SU-DHL-6 (cell line): ENCODE measurements at regions not wholly inside any gene's neighbourhood (a gene's known extent, or its start where the extent isn't known, plus 50 kb on each side); places are given as distances from the start of the nearest gene placed in this dataset.

Experiments
- H2AFZ ChIP-seq: fragments of 200-600 bp; sonication (generic); 2 replicates; pipeline ENCODE4 v1.6.1; 2014; ENCODE audit warnings: low read depth, mild to moderate bottlenecking, moderate library complexity, mixed read lengths, antibody characterized with exemption, low read length; ENCODE audit not compliant: severe bottlenecking
- H3F3A ChIP-seq: fragments of 200-600 bp; shearing (Covaris generic); 2 replicates; pipeline ENCODE4 v1.6.0; 2016; ENCODE audit warnings: antibody characterized with exemption, mild to moderate bottlenecking; ENCODE audit not compliant: insufficient read depth
- H3K27ac ChIP-seq: fragments of 200-600 bp; sonication (generic); 2 replicates; pipeline ENCODE4 v1.5.1; 2016; ENCODE audit warnings: low read depth, mild to moderate bottlenecking, low read length, moderate library complexity, mixed read lengths
- H3K27me3 ChIP-seq: fragments of 200-600 bp; sonication (generic), shearing (Covaris generic); 2 replicates; pipeline ENCODE4 v1.6.0; 2014; ENCODE audit warnings: mild to moderate bottlenecking, low read length
- H3K36me3 ChIP-seq: fragments of 200-600 bp; sonication (generic); 2 replicates; pipeline ENCODE4 v1.6.1; 2014; ENCODE audit warnings: mild to moderate bottlenecking, low read length, mixed read lengths
- H3K4me2 ChIP-seq: fragments of 300-600, 200-600 bp; shearing (Covaris generic), sonication (generic); 2 replicates; pipeline ENCODE4 v1.6.0; 2014; ENCODE audit warnings: low read length, low read depth, mild to moderate bottlenecking; ENCODE audit not compliant: poor library complexity, severe bottlenecking
- H3K4me3 ChIP-seq: fragments of 200-600 bp; sonication (generic); 2 replicates; pipeline ENCODE4 v1.5.1; 2014; ENCODE audit warnings: antibody characterized with exemption, low read length, mild to moderate bottlenecking, mixed read lengths; ENCODE audit not compliant: insufficient read depth, poor library complexity, severe bottlenecking
- H3K79me2 ChIP-seq: fragments of 200-600 bp; sonication (generic); 2 replicates; pipeline ENCODE4 v1.6.1; 2014; ENCODE audit warnings: mild to moderate bottlenecking, low read length, moderate library complexity; ENCODE audit not compliant: insufficient read depth
- H3K9ac ChIP-seq: fragments of 200-600 bp; sonication (generic); 2 replicates; pipeline ENCODE4 v1.7.0; 2014; ENCODE audit warnings: mild to moderate bottlenecking, low read length
- H3K9me2 ChIP-seq: fragments of 200-600 bp; sonication (generic); replicated peaks from 2 replicates; pipeline ENCODE4 v1.6.1; 2014; ENCODE audit warnings: low read length; ENCODE audit not compliant: insufficient read depth
- H3K9me3 ChIP-seq: fragments of 200-600 bp; sonication (generic); 2 replicates; pipeline ENCODE4 v1.6.1; 2014; ENCODE audit warnings: low read length, mixed read lengths; ENCODE audit not compliant: insufficient read depth
- H4K20me1 ChIP-seq: fragments of 200-600 bp; sonication (generic); 2 replicates; pipeline ENCODE4 v1.6.1; 2014; ENCODE audit warnings: low read depth, mild to moderate bottlenecking, antibody characterized with exemption, low read length, moderate library complexity, mixed read lengths
- EZH2phosphoT487 ChIP-seq: fragments of 200-600 bp; sonication (generic), shearing (Covaris generic); conservative IDR thresholded peaks from 2 replicates; pipeline ENCODE4 v1.6.1; 2018; ENCODE audit warnings: mild to moderate bottlenecking, antibody characterized with exemption, low read length, moderate library complexity, mixed read lengths
- TF ChIP-seq, protein P1 (sequence below): fragments of 200-600 bp; sonication (generic); IDR thresholded peaks from one replicate; pipeline ENCODE4 v1.5.1; 2017; ENCODE audit warnings: antibody characterized with exemption, mild to moderate bottlenecking, low read length, moderate library complexity; ENCODE audit not compliant: insufficient read depth, poor library complexity, severe bottlenecking

DNA sequence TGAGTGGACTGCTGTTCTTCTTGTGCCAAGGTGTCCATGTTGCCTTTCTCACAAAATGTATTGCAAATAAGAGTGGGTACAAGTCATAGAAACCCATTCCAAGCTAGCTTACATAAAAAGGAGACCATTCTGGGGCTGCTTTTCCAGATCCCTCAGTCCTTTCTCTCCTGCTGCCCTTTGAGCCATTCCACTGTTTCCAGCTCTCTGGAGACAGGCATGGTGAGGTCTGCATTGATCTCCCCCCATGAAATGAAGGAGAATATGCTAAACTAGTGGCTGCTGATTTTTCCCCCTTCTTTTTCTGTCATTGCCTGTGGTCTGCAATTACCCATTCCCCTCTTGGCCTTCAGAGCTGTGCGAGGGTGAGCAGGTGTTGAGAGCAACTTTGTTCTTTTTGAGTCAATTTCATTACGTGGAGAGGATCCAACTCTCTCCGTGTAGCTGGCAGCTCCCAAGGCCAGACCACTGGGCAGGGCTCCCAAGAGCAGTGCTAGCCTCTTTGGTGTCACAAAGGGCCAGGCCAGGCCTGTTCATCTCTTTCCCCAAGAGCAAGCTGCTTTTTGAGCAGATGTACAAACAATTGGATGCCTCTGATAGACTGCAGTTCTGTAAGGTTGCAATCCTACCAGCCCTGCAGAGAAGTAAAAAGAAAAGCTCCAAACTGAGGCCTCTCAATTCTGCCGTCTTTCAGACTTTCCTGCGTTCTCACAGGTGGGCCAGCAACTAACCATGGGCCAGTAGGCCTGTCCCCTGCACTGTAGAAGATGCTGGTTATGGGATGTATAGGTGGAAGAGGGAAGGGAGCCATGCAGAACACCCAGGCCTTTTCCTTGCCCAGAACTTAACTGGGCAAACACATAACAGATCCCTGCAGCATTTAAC, 96.1 kb upstream of the ARMC2 start:
- Histone ChIP-seq H3K4me3 (no peak overlapping the region), H3K9me3 (no peaks in the 10 kb centered on the region), H3K36me3 (no peaks in the 10 kb centered on the region), H2AFZ (no peak overlapping the region), H3K9ac (no peak overlapping the region), H3K9me2 (no peaks in the 10 kb centered on the region), H3K79me2 (no peaks in the 10 kb centered on the region), H3K27me3 (no peaks in the 10 kb centered on the region), H3K27ac (no peak overlapping the region), H3F3A (no peaks in the 10 kb centered on the region), H4K20me1 (no peaks in the 10 kb centered on the region), H3K4me2 (no peak overlapping the region)
- no peak for TF ChIP-seq EZH2phosphoT487
- TF ChIP-seq, protein P1, sequence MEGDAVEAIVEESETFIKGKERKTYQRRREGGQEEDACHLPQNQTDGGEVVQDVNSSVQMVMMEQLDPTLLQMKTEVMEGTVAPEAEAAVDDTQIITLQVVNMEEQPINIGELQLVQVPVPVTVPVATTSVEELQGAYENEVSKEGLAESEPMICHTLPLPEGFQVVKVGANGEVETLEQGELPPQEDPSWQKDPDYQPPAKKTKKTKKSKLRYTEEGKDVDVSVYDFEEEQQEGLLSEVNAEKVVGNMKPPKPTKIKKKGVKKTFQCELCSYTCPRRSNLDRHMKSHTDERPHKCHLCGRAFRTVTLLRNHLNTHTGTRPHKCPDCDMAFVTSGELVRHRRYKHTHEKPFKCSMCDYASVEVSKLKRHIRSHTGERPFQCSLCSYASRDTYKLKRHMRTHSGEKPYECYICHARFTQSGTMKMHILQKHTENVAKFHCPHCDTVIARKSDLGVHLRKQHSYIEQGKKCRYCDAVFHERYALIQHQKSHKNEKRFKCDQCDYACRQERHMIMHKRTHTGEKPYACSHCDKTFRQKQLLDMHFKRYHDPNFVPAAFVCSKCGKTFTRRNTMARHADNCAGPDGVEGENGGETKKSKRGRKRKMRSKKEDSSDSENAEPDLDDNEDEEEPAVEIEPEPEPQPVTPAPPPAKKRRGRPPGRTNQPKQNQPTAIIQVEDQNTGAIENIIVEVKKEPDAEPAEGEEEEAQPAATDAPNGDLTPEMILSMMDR: no peak

DNA sequence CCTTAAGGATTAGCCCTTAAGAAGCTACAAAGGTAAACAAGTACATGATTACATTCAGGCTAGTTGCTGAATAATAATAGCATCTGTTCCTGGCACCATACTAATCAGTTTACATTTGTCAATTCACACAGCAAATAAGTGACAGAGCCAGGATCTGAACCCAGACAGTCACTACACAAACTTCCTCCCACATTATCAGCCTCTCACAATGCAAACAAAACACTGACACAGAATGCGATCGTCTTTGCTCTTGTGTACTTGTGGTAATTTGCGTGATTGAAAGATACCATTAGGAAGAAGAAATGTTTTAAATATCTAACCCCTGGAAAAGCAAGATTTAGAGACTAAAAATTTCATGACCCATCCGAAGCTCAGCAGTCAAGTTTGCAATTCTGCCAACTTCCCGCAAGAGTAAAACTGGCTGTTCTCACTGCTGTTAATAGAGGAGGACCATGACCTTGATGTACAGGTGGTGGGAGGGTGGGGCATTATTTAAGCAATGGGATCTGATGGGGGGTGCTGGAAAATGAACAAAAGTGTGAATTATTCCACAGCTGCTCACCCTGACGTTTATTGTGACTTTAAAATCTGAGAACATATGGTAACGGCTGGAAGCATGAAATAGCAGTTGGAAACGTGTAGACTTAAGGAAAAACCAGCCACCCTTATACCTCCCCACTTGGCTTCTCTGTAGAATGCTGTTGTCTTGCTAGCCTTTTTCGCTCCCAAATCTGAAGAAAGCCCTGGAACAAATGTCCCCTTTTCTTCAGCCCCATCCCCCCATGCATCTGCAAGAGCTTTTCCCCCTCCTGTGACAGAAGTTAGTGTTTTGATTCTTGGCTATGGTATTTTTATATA, 95.3 kb upstream of the ARMC2 start:
- TF ChIP-seq, protein P1: no peak
- TF ChIP-seq EZH2phosphoT487: no peak
- Histone ChIP-seq H3K4me3 (no peak overlapping the region), H3K4me2 (no peak overlapping the region), H4K20me1 (no peaks in the 10 kb centered on the region), H3K27me3 (no peaks in the 10 kb centered on the region), H3K9me3 (no peaks in the 10 kb centered on the region), H3K9ac (no peak overlapping the region), H3K79me2 (no peaks in the 10 kb centered on the region), H2AFZ (no peak overlapping the region), H3K36me3 (no peaks in the 10 kb centered on the region), H3K9me2 (no peaks in the 10 kb centered on the region), H3K27ac (no peak overlapping the region), H3F3A (no peaks in the 10 kb centered on the region)

DNA sequence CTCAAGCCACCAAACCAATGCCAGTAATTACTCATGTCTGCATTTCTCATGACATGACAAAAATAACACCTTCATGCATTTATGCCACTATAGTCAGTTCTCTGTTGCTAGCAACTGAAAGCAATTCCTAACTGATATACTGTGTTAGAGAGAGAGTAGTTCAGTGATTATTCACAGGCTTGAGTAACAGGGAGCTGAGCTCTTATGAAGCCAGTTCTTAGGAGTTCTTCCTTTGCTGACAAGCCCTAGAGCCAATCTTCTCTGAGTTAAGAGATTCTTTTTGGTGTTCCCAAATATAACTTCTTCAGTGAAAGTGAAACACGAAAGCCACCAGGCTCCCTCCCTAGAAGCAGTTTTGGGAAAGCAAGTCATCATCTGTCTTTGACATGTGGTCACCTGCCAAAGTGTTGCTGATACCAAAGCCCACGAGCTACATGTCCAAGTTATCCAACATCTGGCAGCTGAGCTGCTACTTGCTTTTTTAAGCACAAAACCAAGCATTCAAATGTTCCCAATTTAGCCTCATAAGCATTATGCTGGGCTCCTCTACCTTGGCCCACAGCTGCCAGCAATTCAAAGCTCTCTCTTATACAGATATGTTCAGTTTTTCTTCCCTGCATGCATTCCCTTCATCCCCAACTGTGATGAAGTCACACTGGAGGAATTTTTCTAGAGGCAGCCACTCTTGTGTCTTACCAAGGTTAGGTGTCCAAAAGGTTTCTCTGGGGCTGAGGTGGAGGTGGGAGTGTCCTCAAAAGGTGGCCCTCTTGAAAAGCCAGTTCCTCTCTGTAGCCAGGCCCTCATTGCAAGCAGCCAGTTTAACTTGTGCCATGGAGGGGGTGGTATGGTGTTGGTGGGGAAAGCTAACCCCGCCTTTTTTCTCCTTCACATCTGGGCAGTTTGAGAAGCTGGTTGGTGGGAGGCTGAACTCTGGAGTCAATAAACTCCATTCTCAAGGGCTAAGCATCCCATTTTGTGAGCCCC, 92.7 kb upstream of the ARMC2 start:
- Histone ChIP-seq H3K27me3 (no peaks in the 10 kb centered on the region), H2AFZ (no peak overlapping the region), H3K4me2 (no peak overlapping the region), H3K27ac (no peak overlapping the region), H3F3A (no peaks in the 10 kb centered on the region), H3K36me3 (no peaks in the 10 kb centered on the region), H3K9ac (no peak overlapping the region), H4K20me1 (no peaks in the 10 kb centered on the region), H3K9me3 (no peaks in the 10 kb centered on the region), H3K4me3 (no peak overlapping the region), H3K79me2 (no peaks in the 10 kb centered on the region), H3K9me2 (no peaks in the 10 kb centered on the region)
- TF ChIP-seq, protein P1: no peak
- no peak for TF ChIP-seq EZH2phosphoT487
